Keratinocyte (primary cell): ENCODE measurements at regions not wholly inside any gene's neighbourhood (a gene's known extent, or its start where the extent isn't known, plus 50 kb on each side); places are given as distances from the start of the nearest gene placed in this dataset.

ENCODE experiments used
- DNase-seq: peaks from one replicate; pipeline ENCODE4 v3.0.0-alpha.2; 2011; ENCODE audit warnings: low read depth, missing footprints, low spot score
- FAIRE-seq: peaks from 2 replicates; lab custom pipeline; 2011; peaks lifted over from hg19 to GRCh38; lab: Jason Lieb, UNC
- H2AFZ ChIP-seq: 2 replicates; pipeline ENCODE4 v1.6.0; 2012; ENCODE audit warnings: low read length, control low read depth, inconsistent platforms; ENCODE audit not compliant: control insufficient read depth
- H3K27ac ChIP-seq: 2 replicates; pipeline ENCODE4 v1.5.1; 2011; ENCODE audit warnings: low read length; ENCODE audit not compliant: control insufficient read depth, insufficient read depth
- H3K27me3 ChIP-seq: 3 replicates; pipeline ENCODE4 v1.6.0; 2011; ENCODE audit warnings: low read length; ENCODE audit not compliant: control insufficient read depth, insufficient read depth; ENCODE audit errors: extremely low read depth
- H3K36me3 ChIP-seq, 2 experiments: 2 replicates in 1 of 2; 3 replicates in 1 of 2; pipeline ENCODE4 v1.5.1; 2011; ENCODE audit warnings: low read length in 2 of 2, mild to moderate bottlenecking in 1 of 2; ENCODE audit not compliant: control insufficient read depth in 2 of 2, insufficient read depth in 2 of 2; ENCODE audit errors: extremely low read depth in 1 of 2
- H3K4me1 ChIP-seq: 3 replicates; pipeline ENCODE4 v1.5.1; 2011; ENCODE audit warnings: low read length; ENCODE audit not compliant: control insufficient read depth, insufficient read depth; ENCODE audit errors: extremely low read depth
- H3K4me2 ChIP-seq: 3 replicates; pipeline ENCODE4 v1.6.0; 2011; ENCODE audit warnings: low read depth, low read length; ENCODE audit not compliant: control insufficient read depth, insufficient read depth; ENCODE audit errors: extremely low read depth
- H3K4me3 ChIP-seq, 3 experiments: fragments of 200-600 bp in 1 of 3; sonication (generic) in 1 of 3; 2 replicates in 2 of 3; 3 replicates in 1 of 3; pipeline ENCODE4 v1.5.1; 2011 to 2016; ENCODE audit warnings: low read length in 3 of 3, mild to moderate bottlenecking in 3 of 3, control low read depth in 2 of 3, inconsistent platforms in 1 of 3, low read depth in 1 of 3, mixed read lengths in 1 of 3, mixed run types in 1 of 3, moderate library complexity in 1 of 3; ENCODE audit not compliant: control insufficient read depth in 2 of 3, insufficient read depth in 2 of 3; ENCODE audit errors: extremely low read depth in 1 of 3
- H3K79me2 ChIP-seq: 2 replicates; pipeline ENCODE4 v1.6.0; 2012; ENCODE audit warnings: low read length; ENCODE audit not compliant: control insufficient read depth, insufficient read depth
- H3K9ac ChIP-seq: 3 replicates; pipeline ENCODE4 v1.6.0; 2011; ENCODE audit warnings: low read length; ENCODE audit not compliant: control insufficient read depth, insufficient read depth; ENCODE audit errors: extremely low read depth
- H3K9me1 ChIP-seq: 3 replicates; pipeline ENCODE4 v1.6.0; 2011; ENCODE audit warnings: low read length; ENCODE audit not compliant: control insufficient read depth, insufficient read depth; ENCODE audit errors: extremely low read depth
- H3K9me3 ChIP-seq: 2 replicates; pipeline ENCODE4 v1.5.1; 2012; ENCODE audit warnings: low read depth, low read length; ENCODE audit not compliant: control insufficient read depth
- H4K20me1 ChIP-seq: 3 replicates; pipeline ENCODE4 v1.6.0; 2011; ENCODE audit warnings: low read length; ENCODE audit not compliant: control insufficient read depth, insufficient read depth; ENCODE audit errors: extremely low read depth
- EZH2 ChIP-seq: IDR thresholded peaks from one replicate; pipeline ENCODE4 v1.6.1; 2012; ENCODE audit warnings: inconsistent platforms, mild to moderate bottlenecking, low read length, moderate library complexity
- dilution Hi-C: fragments of 300-500 bp; cut with MboI; formaldehyde crosslinking; loops from one replicate; pipeline ENCODE4 v1.7.0; 2020; ENCODE audit warnings: low sequenced_read_pairs; ENCODE audit not compliant: extremely low pct_ligation_motif_present
- TF ChIP-seq, protein P1 (sequence below), 3 experiments: IDR thresholded peaks in 1 of 3; conservative IDR thresholded peaks in 1 of 3; optimal IDR thresholded peaks in 1 of 3; 2 replicates in 2 of 3; 3 replicates in 1 of 3; pipeline versions ENCODE3 to v1.5.1; 2011; ENCODE audit warnings: low read length in 3 of 3, mild to moderate bottlenecking in 3 of 3, moderate library complexity in 2 of 3, control low read depth in 1 of 3, inconsistent platforms in 1 of 3; ENCODE audit not compliant: insufficient read depth in 2 of 3; ENCODE audit errors: extremely low read depth in 1 of 3

GRCh38 chr6:148258868-148259267 is 83.8 kb upstream of the SASH1 start:
- DNase-seq (no peak), FAIRE-seq (no peak)
- Histone ChIP-seq H3K4me3 (no peak overlapping the region), H3K9me3 (no peaks in the 10 kb centered on the region), H3K79me2 (no peaks in the 10 kb centered on the region), H3K4me1 (peaks cover 22% of the 10 kb centered on the region), H3K36me3 (no peaks in the 10 kb centered on the region), H3K4me2 (no peak overlapping the region), H3K27me3 (no peaks in the 10 kb centered on the region), H2AFZ (no peak overlapping the region), H3K9ac (no peak overlapping the region), H3K9me1 (no peaks in the 10 kb centered on the region), H4K20me1 (no peaks in the 10 kb centered on the region), H3K27ac (no peak overlapping the region)
- dilution Hi-C loops = no loop called here
- TF ChIP-seq, protein P1, sequence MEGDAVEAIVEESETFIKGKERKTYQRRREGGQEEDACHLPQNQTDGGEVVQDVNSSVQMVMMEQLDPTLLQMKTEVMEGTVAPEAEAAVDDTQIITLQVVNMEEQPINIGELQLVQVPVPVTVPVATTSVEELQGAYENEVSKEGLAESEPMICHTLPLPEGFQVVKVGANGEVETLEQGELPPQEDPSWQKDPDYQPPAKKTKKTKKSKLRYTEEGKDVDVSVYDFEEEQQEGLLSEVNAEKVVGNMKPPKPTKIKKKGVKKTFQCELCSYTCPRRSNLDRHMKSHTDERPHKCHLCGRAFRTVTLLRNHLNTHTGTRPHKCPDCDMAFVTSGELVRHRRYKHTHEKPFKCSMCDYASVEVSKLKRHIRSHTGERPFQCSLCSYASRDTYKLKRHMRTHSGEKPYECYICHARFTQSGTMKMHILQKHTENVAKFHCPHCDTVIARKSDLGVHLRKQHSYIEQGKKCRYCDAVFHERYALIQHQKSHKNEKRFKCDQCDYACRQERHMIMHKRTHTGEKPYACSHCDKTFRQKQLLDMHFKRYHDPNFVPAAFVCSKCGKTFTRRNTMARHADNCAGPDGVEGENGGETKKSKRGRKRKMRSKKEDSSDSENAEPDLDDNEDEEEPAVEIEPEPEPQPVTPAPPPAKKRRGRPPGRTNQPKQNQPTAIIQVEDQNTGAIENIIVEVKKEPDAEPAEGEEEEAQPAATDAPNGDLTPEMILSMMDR (optimal IDR thresholded peaks at IDR 0.05 in 1 of 3, IDR thresholded peaks at IDR 0.05 in 1 of 3, conservative IDR thresholded peaks at IDR 0.05 in 1 of 3; ENCODE audit: extremely low read depth in 1 of 3, insufficient read depth in 2 of 3, low read length in 3 of 3) = no peak
- TF ChIP-seq EZH2 = no peak

DNA sequence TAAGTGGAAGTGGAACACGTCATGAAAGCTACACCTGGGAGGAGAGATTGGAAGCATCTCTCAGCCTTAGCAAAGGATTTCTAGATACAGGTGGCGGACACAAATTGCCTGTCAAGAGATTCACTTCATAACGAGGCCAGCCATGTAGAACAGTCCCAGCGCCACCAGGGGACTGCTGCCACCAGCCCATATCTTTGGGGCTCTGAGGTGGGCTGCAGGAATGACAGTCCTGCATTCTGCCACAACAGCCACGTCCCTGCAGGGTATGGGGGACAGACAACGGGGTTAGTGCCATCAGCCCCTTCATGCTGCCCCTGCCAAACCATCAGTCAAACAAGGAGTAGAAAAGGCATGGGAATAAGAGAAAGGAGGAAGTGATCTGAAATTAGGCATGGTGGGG is 81.2 kb upstream of the SASH1 start:
- no peaks in the 10 kb centered on the region for H3K27me3 ChIP-seq
- peaks cover 33% of the 10 kb centered on the region for H3K4me1 ChIP-seq
- no peaks in the 10 kb centered on the region for H4K20me1 ChIP-seq
- H3K27ac ChIP-seq = no peak overlapping the region
- dilution Hi-C loops = no loop called here
- H3K9me1 ChIP-seq = no peaks in the 10 kb centered on the region
- no peak overlapping the region for H3K9ac ChIP-seq
- no peaks in the 10 kb centered on the region for H3K9me3 ChIP-seq
- TF ChIP-seq, protein P1 (optimal IDR thresholded peaks at IDR 0.05 in 1 of 3, IDR thresholded peaks at IDR 0.05 in 1 of 3, conservative IDR thresholded peaks at IDR 0.05 in 1 of 3; ENCODE audit: extremely low read depth in 1 of 3, insufficient read depth in 2 of 3, low read length in 3 of 3) = no peak
- TF ChIP-seq EZH2 = no peak
- no peaks in the 10 kb centered on the region for H3K79me2 ChIP-seq
- FAIRE-seq = peak; percentile 36
- no peak for DNase-seq
- no peak overlapping the region for H3K4me3 ChIP-seq
- no peaks in the 10 kb centered on the region for H3K36me3 ChIP-seq
- no peak overlapping the region for H3K4me2 ChIP-seq
- H2AFZ ChIP-seq = no peak overlapping the region
